DOHH2 (cell line): ENCODE measurements at regions not wholly inside any gene's neighbourhood (a gene's known extent, or its start where the extent isn't known, plus 50 kb on each side); places are given as distances from the start of the nearest gene placed in this dataset.

ENCODE experiments used
- H3F3A ChIP-seq: fragments of 200-600 bp; sonication (generic), shearing (Covaris generic); 2 replicates; pipeline ENCODE4 v1.6.0; 2016; ENCODE audit warnings: antibody characterized with exemption, mild to moderate bottlenecking; ENCODE audit not compliant: control insufficient read depth, insufficient read depth
- H3K27ac ChIP-seq: fragments of 200-600 bp; sonication (generic); 2 replicates; pipeline ENCODE4 v1.5.1; 2014; ENCODE audit warnings: low read depth, mild to moderate bottlenecking, low read length, moderate library complexity
- H3K27me3 ChIP-seq: fragments of 200-600 bp; sonication (generic); 2 replicates; pipeline ENCODE4 v1.6.1; 2014; ENCODE audit warnings: mild to moderate bottlenecking, low read length, mixed read lengths; ENCODE audit not compliant: control insufficient read depth
- H3K36me3 ChIP-seq: fragments of 200-600 bp; sonication (generic); 2 replicates; pipeline ENCODE4 v1.6.1; 2014; ENCODE audit warnings: mild to moderate bottlenecking, low read length, moderate library complexity, mixed read lengths; ENCODE audit not compliant: control insufficient read depth
- H3K4me1 ChIP-seq: fragments of 200-600 bp; sonication (generic); 2 replicates; pipeline ENCODE4 v1.6.1; 2014; ENCODE audit warnings: mild to moderate bottlenecking, low read length, mixed read lengths; ENCODE audit not compliant: control insufficient read depth
- H3K4me2 ChIP-seq: fragments of 200-600 bp; sonication (generic); 2 replicates; pipeline ENCODE4 v1.6.0; 2014; ENCODE audit warnings: mild to moderate bottlenecking, low read length, moderate library complexity
- H3K4me3 ChIP-seq: fragments of 200-600 bp; sonication (generic); 2 replicates; pipeline ENCODE4 v1.5.1; 2014; ENCODE audit warnings: mild to moderate bottlenecking, low read length, mixed read lengths
- H3K79me2 ChIP-seq: fragments of 200-600 bp; sonication (generic); 2 replicates; pipeline ENCODE4 v1.6.1; 2014; ENCODE audit warnings: mild to moderate bottlenecking, low read length, mixed read lengths; ENCODE audit not compliant: control insufficient read depth
- H3K9me2 ChIP-seq: fragments of 200-600 bp; sonication (generic); replicated peaks from 2 replicates; pipeline ENCODE4 v1.6.1; 2014; ENCODE audit warnings: mild to moderate bottlenecking, low read length, mixed read lengths; ENCODE audit not compliant: control insufficient read depth
- H3K9me3 ChIP-seq: fragments of 200-600 bp; sonication (generic); 2 replicates; pipeline ENCODE4 v1.6.1; 2014; ENCODE audit warnings: antibody characterized with exemption, low read length, mixed read lengths; ENCODE audit not compliant: control insufficient read depth, insufficient read depth
- H4K20me1 ChIP-seq: fragments of 200-600 bp; sonication (generic); 2 replicates; pipeline ENCODE4 v1.6.0; 2014; ENCODE audit warnings: low read depth, mild to moderate bottlenecking, antibody characterized with exemption, low read length, moderate library complexity; ENCODE audit not compliant: control insufficient read depth, insufficient read depth
- EZH2phosphoT487 ChIP-seq: fragments of 200-600 bp; sonication (generic); IDR thresholded peaks from 2 replicates; pipeline ENCODE4 v1.6.1; 2017; ENCODE audit warnings: borderline replicate concordance, mild to moderate bottlenecking, antibody characterized with exemption, low read length, moderate library complexity, mixed read lengths
- TF ChIP-seq, protein P1 (sequence below): fragments of 200-600 bp; sonication (generic); IDR thresholded peaks from one replicate; pipeline ENCODE4 v1.5.1; 2014; ENCODE audit warnings: antibody characterized with exemption, mild to moderate bottlenecking, low read depth, low read length; ENCODE audit not compliant: poor library complexity, severe bottlenecking

DNA sequence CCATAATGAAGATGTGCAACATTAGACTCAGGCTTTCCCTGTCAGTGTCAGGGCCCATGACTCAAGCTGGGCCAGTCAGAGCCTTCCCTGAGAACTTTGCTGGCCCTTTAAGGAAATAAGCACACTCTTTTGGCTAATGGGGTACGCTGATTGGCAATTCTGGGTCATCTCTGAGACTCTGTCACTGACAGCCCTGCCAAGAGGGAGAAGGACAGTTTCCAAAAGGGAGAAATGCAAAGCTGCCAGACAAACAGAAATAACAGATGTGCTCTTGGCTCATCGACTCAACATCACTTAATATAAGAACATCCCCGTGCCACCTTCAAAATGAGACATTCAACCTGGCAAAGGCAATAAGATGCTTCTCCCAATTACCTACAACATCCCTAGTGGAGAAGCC is 491.9 kb upstream of the PROK2 start:
- Histone ChIP-seq H3K4me1 (peaks cover 25% of the 10 kb centered on the region), H3F3A (0 out of 2 replicates have a peak, but pooled peaks cover 3% of the 10 kb centered on the region), H3K4me3 (no peak overlapping the region), H3K36me3 (no peaks in the 10 kb centered on the region), H3K27ac (no peak overlapping the region), H3K79me2 (no peaks in the 10 kb centered on the region), H3K27me3 (peaks cover 53% of the 10 kb centered on the region), H3K4me2 (no peak overlapping the region), H3K9me3 (no peaks in the 10 kb centered on the region), H4K20me1 (no peaks in the 10 kb centered on the region), H3K9me2 (no peaks in the 10 kb centered on the region)
- TF ChIP-seq, protein P1, sequence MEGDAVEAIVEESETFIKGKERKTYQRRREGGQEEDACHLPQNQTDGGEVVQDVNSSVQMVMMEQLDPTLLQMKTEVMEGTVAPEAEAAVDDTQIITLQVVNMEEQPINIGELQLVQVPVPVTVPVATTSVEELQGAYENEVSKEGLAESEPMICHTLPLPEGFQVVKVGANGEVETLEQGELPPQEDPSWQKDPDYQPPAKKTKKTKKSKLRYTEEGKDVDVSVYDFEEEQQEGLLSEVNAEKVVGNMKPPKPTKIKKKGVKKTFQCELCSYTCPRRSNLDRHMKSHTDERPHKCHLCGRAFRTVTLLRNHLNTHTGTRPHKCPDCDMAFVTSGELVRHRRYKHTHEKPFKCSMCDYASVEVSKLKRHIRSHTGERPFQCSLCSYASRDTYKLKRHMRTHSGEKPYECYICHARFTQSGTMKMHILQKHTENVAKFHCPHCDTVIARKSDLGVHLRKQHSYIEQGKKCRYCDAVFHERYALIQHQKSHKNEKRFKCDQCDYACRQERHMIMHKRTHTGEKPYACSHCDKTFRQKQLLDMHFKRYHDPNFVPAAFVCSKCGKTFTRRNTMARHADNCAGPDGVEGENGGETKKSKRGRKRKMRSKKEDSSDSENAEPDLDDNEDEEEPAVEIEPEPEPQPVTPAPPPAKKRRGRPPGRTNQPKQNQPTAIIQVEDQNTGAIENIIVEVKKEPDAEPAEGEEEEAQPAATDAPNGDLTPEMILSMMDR = no peak
- TF ChIP-seq EZH2phosphoT487 = no peak

DNA sequence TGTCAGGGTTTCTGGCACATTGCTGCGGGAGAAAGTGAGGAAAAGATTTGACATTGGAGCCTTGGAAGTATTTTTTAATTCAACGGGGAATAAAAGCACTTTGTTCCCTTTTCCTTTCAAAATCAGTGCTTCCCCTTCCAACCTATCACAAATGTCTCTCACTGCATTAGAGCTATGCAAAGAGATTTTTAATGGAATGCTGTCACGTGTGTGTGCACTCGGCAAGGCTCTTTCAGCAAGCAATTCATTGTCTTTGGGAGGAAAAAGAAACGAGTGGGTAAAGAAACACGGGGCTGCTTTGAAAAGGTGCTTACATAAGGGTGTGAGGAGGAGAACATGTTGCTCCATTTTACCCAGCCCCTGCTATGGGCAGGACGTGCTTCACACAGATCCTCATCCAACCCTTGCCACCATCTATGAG is 490.4 kb upstream of the PROK2 start:
- H3K9me3 ChIP-seq = no peaks in the 10 kb centered on the region
- H3K27ac ChIP-seq = no peak overlapping the region
- no peak overlapping the region for H3K4me3 ChIP-seq
- no peaks in the 10 kb centered on the region for H3K9me2 ChIP-seq
- no peaks in the 10 kb centered on the region for H4K20me1 ChIP-seq
- peaks cover 31% of the 10 kb centered on the region for H3K4me1 ChIP-seq
- H3K79me2 ChIP-seq = no peaks in the 10 kb centered on the region
- no peak overlapping the region for H3K4me2 ChIP-seq
- H3K27me3 ChIP-seq = peaks cover 52% of the 10 kb centered on the region
- TF ChIP-seq, protein P1 = no peak
- no peak for TF ChIP-seq EZH2phosphoT487
- 0 out of 2 replicates have a peak, but pooled peaks cover 3% of the 10 kb centered on the region for H3F3A ChIP-seq
- H3K36me3 ChIP-seq = no peaks in the 10 kb centered on the region

DNA sequence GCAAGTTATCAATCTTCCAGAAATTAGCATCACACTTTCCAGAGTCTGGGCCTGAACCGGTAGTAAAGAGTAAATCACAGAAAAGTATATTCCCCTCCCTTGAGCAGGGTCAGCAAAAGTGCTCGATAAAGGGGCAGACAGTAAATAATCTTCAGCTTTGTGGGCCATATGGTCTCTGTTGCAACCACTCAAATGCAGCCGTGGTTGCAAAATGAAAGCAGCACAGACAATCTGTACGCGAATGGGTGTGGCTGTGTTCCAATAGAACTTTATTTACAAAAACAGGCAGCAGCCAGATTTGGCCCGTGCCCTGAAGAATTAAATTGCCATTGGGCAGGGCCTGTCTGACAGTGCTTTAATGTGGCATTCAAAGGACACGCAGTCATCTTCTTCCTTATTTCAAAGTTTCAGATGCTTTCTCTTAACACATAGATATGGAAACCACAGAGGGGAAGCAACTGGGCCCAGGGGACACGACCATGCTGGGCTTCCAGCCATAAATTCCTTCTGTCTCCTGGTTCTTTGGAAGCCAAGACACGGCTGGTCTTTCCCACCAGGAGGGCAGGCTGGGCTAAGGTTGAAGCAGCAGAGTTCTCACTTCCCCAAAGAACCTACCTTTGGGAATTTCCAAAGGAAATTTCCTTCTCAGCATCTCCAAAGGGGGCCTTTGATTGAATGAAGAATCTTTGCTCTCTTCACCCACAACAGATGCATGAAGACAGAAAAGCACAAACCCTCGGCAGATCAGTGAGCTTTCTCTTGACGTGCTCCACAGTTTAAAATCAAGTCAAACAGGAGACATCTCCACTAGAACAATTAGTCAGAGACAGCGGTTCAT is 489.8 kb upstream of the PROK2 start:
- Histone ChIP-seq H3K79me2 (no peaks in the 10 kb centered on the region), H3F3A (0 out of 2 replicates have a peak, but pooled peaks cover 3% of the 10 kb centered on the region), H3K4me2 (peak overlapping the region; percentile 44), H3K36me3 (no peaks in the 10 kb centered on the region), H3K9me2 (no peaks in the 10 kb centered on the region), H3K4me3 (no peak overlapping the region), H3K4me1 (peaks cover 37% of the 10 kb centered on the region), H3K27me3 (peaks cover 45% of the 10 kb centered on the region), H3K27ac (no peak overlapping the region), H4K20me1 (no peaks in the 10 kb centered on the region), H3K9me3 (no peaks in the 10 kb centered on the region)
- TF ChIP-seq EZH2phosphoT487 = no peak
- TF ChIP-seq, protein P1 = no peak
